Activated T-cell treated with anti-CD3 and anti-CD28 coated beads, Interleukin-2, amount 50 U/mL, for 72 hours (primary cell): ENCODE measurements at regions not wholly inside any gene's neighbourhood (a gene's known extent, or its start where the extent isn't known, plus 50 kb on each side); places are given as distances from the start of the nearest gene placed in this dataset.
"Not testable (repeated sequence)": the region's sequence is repeated elsewhere in the genome, so short reads cannot be mapped to it uniquely, and the experiment has no call there.

ENCODE experiments used
- ATAC-seq, 2 donors: fragments of 150-1000 bp; cut with Tn5 transposase; replicated peaks in 1 of 2; 2 replicates each; pipeline ENCODE4 v1.10.0; 2021; ENCODE audit warnings: moderate library complexity in 2 of 2, mild to moderate bottlenecking in 1 of 2
- DNase-seq, 2 donors: peaks; one replicate each; pipeline ENCODE4 v3.0.0; 2021 to 2022; ENCODE audit warnings: mixed read lengths in 1 of 2
- H3K27ac Mint-ChIP-seq: one replicate; pipeline ENCODE4 v1.8.0; 2022; ENCODE audit warnings: mild to moderate bottlenecking, moderate library complexity, mixed read lengths
- H3K27me3 Mint-ChIP-seq: one replicate; pipeline ENCODE4 v1.8.0; 2022; ENCODE audit warnings: low read depth, mixed read lengths
- H3K36me3 Mint-ChIP-seq, 2 donors: one replicate each; pipeline ENCODE4 v1.8.0; 2022; ENCODE audit warnings: mixed read lengths in 2 of 2, mild to moderate bottlenecking in 1 of 2; ENCODE audit not compliant: insufficient read depth in 2 of 2
- H3K4me1 Mint-ChIP-seq: one replicate; pipeline ENCODE4 v1.8.0; 2022; ENCODE audit warnings: low read depth, mixed read lengths
- H3K4me3 Mint-ChIP-seq, 2 donors: one replicate each; pipeline ENCODE4 v1.8.0; 2022; ENCODE audit warnings: mild to moderate bottlenecking in 2 of 2, mixed read lengths in 2 of 2, moderate library complexity in 2 of 2
- H3K9me3 Mint-ChIP-seq, 2 donors: one replicate each; pipeline ENCODE4 v1.8.0; 2022; ENCODE audit warnings: mixed read lengths in 2 of 2

DNA sequence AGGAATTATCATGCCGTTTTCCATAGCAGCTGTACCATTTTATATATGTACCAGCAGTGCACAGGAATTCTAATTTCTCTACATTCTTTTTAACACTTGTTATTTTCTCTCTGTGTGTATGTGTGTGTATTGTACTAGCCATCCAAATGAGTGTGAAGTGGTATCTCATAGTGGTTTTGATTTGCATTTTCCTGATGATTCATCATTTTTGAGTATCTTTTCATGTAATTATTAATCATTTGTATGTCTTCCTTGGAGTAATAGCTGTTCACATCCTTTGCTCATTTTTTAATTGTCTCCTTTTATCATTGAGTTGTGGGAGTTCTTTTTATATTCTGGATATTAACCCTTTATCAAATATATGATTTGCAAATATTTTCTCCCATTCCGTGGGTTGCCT is 95.6 kb upstream of the MANSC4 start:
- Mint-ChIP-seq H3K36me3 (peaks cover 0 to 3% of the 10 kb centered on the region in 2 donors), H3K4me3 (no peak overlapping the region), H3K9me3 (peaks cover 3% of the 10 kb centered on the region in 2 donors), H3K27ac (no peak overlapping the region), H3K4me1 (peaks cover 10% of the 10 kb centered on the region), H3K27me3 (peaks cover 5% of the 10 kb centered on the region)
- no peak for DNase-seq
- no peak for ATAC-seq

DNA sequence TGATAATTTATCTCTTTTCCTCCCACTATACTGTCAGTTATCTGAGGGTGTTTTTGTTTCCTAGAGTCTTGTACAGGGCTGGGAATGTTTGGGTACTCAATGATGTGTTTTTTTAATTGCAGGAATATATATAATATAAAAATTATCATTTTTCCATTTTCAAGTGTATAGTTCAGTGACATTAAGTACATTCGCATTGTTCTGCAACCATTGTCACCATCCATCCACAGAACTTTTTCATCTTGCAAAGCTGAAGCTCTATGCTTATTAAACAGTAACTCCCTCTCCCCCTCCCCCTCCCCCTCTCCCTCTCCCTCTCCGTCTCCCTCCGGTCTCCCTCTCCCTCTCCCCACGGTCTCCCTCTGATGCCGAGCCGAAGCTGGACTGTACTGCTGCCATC is 93.0 kb upstream of the MANSC4 start:
- Mint-ChIP-seq H3K27me3 (peaks cover 5% of the 10 kb centered on the region), H3K27ac (no peak overlapping the region)
- no peak for DNase-seq

DNA sequence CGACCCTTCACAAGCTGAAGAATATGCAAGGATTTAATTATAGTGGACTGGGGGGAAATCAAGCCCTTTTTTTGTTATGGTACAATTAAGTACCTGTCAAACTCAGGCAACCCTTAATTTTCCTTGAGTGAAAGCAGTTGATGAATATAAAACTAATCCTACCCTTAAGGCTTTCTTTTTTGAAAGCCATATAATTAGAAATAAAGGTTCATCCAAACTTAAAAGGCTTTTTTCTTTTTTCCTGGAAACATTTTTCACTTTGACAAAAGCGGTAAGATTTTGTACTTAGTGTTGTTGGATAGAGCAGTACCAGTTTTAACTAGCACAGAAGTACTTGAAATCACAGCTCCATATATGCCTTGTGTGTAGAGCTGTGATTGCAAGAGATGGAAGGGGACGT is 91.9 kb upstream of the MANSC4 start:
- H3K4me3 Mint-ChIP-seq: no peak overlapping the region
- no peak overlapping the region for H3K27ac Mint-ChIP-seq
- H3K9me3 Mint-ChIP-seq: peaks cover 3% of the 10 kb centered on the region in 2 donors
- no peak for DNase-seq
- peaks cover 5% of the 10 kb centered on the region for H3K27me3 Mint-ChIP-seq
- peaks cover 12% of the 10 kb centered on the region for H3K4me1 Mint-ChIP-seq
- peaks cover 0 to 3% of the 10 kb centered on the region in 2 donors for H3K36me3 Mint-ChIP-seq
- no peak for ATAC-seq

More for the DNA sequence above, 93.0 kb upstream of the MANSC4 start:
- peaks cover 3% of the 10 kb centered on the region in 2 donors for H3K9me3 Mint-ChIP-seq
- no peak overlapping the region for H3K4me3 Mint-ChIP-seq
- H3K36me3 Mint-ChIP-seq: peaks cover 0 to 3% of the 10 kb centered on the region in 2 donors
- no peak for ATAC-seq
- H3K4me1 Mint-ChIP-seq: peaks cover 12% of the 10 kb centered on the region

DNA sequence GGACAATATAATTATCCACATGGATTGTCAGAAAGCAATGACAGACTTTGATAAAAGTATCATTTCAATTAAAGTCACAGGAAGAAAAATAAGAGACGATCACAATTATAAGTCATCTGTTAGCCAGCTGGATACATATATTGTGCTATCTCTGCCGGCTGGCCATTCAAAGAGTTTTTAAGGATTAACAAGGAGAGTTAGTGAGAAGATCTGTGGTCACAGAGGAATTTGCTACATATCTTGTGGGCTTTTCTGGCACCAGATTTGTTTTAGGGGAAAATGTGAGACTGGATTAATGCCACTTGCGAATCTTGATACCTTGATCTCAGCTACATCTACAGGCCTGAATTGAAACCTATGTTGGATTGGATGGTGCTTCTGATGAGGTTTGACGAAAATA is 90.9 kb upstream of the MANSC4 start:
- Mint-ChIP-seq H3K9me3 (peaks cover 3% of the 10 kb centered on the region in 2 donors), H3K27me3 (peaks cover 5% of the 10 kb centered on the region), H3K36me3 (peaks cover 0 to 3% of the 10 kb centered on the region in 2 donors), H3K4me1 (peaks cover 12% of the 10 kb centered on the region), H3K4me3 (no peak overlapping the region), H3K27ac (no peak overlapping the region)
- DNase-seq (no peak), ATAC-seq (no peak)

GRCh38 chr12:27869567-27869966 is 89.5 kb upstream of the MANSC4 start:
- H3K27ac Mint-ChIP-seq: no peak overlapping the region
- ATAC-seq (no peak), DNase-seq (no peak)
- H3K9me3 Mint-ChIP-seq: peaks cover 0 to 2% of the 10 kb centered on the region in 2 donors
- peaks cover 5% of the 10 kb centered on the region for H3K27me3 Mint-ChIP-seq
- no peaks in the 10 kb centered on the region for H3K36me3 Mint-ChIP-seq
- H3K4me3 Mint-ChIP-seq: no peak overlapping the region
- H3K4me1 Mint-ChIP-seq: peaks cover 15% of the 10 kb centered on the region

- Mint-ChIP-seq H3K36me3 (no peaks in the 10 kb centered on the region), H3K27me3 (peaks cover 14% of the 10 kb centered on the region), H3K4me3 (no peak overlapping the region), H3K9me3 (peaks cover 0 to 2% of the 10 kb centered on the region in 2 donors), H3K27ac (no peak overlapping the region), H3K4me1 (peaks cover 27% of the 10 kb centered on the region)
- ATAC-seq (no peak), DNase-seq (no peak)
These were observed 88.1 kb upstream of the MANSC4 start for GRCh38 chr12:27868139-27868538.

GRCh38 chr12:27866373-27867101 is 86.5 kb upstream of the MANSC4 start:
- no peak for ATAC-seq
- H3K4me3 Mint-ChIP-seq: no peak overlapping the region
- no peaks in the 10 kb centered on the region for H3K36me3 Mint-ChIP-seq
- peaks cover 13% of the 10 kb centered on the region for H3K27me3 Mint-ChIP-seq
- no peaks in the 10 kb centered on the region for H3K9me3 Mint-ChIP-seq
- no peak overlapping the region for H3K27ac Mint-ChIP-seq
- no peak for DNase-seq
- peaks cover 30% of the 10 kb centered on the region for H3K4me1 Mint-ChIP-seq

- H3K27me3 Mint-ChIP-seq: peaks cover 8% of the 10 kb centered on the region
- H3K9me3 Mint-ChIP-seq: no peaks in the 10 kb centered on the region
- DNase-seq: no peak
- no peaks in the 10 kb centered on the region for H3K36me3 Mint-ChIP-seq
- peaks cover 21% of the 10 kb centered on the region for H3K4me1 Mint-ChIP-seq
- ATAC-seq: no peak
- H3K27ac Mint-ChIP-seq: no peak overlapping the region
- no peak overlapping the region for H3K4me3 Mint-ChIP-seq
These were observed 85.4 kb upstream of the MANSC4 start for GRCh38 chr12:27865421-27865820.

DNA sequence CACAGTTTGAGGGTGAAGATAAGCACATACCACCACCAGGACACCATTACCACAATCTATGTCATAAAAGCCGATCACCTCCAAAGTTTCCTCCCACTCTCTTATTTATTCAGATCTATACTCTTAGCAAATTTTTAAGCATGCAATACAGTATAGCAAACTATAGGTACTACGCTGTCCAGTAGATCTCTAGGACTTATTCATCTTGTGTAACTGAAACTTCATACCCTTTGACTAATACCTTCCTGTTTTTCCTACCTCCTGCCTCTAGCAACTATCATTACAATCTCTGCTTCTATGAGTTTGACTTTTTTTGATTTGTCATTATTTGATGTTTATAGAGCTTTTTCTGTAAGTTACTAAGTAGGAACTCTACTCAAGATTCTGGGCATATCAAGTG is 84.5 kb upstream of the MANSC4 start:
- no peaks in the 10 kb centered on the region for H3K36me3 Mint-ChIP-seq
- peak overlapping the region; percentile 82 for H3K27ac Mint-ChIP-seq
- peaks cover 8% of the 10 kb centered on the region for H3K27me3 Mint-ChIP-seq
- no peak for DNase-seq
- ATAC-seq: peak; percentile 94 to 95
- peaks cover 21% of the 10 kb centered on the region for H3K4me1 Mint-ChIP-seq
- H3K9me3 Mint-ChIP-seq: no peaks in the 10 kb centered on the region
- H3K4me3 Mint-ChIP-seq: peak overlapping the region in 1 of 2 donors; percentile 53

- H3K4me1 Mint-ChIP-seq: peaks cover 21% of the 10 kb centered on the region
- peaks cover 14% of the 10 kb centered on the region for H3K27me3 Mint-ChIP-seq
- peaks cover 0 to 2% of the 10 kb centered on the region in 2 donors for H3K9me3 Mint-ChIP-seq
- H3K27ac Mint-ChIP-seq: no peak overlapping the region
- ATAC-seq: no peak
- no peak overlapping the region for H3K4me3 Mint-ChIP-seq
- no peak for DNase-seq
- no peaks in the 10 kb centered on the region for H3K36me3 Mint-ChIP-seq
These were observed 83.8 kb upstream of the MANSC4 start for GRCh38 chr12:27863839-27864238.

- Mint-ChIP-seq H3K36me3 (no peaks in the 10 kb centered on the region), H3K4me3 (no peak overlapping the region), H3K9me3 (peaks cover 0 to 2% of the 10 kb centered on the region in 2 donors), H3K4me1 (peaks cover 21% of the 10 kb centered on the region), H3K27ac (no peak overlapping the region), H3K27me3 (peaks cover 22% of the 10 kb centered on the region)
- no peak for DNase-seq
- ATAC-seq: peak; percentile 33 to 35
These were observed 81.6 kb upstream of the MANSC4 start for GRCh38 chr12:27861428-27862167.

DNA sequence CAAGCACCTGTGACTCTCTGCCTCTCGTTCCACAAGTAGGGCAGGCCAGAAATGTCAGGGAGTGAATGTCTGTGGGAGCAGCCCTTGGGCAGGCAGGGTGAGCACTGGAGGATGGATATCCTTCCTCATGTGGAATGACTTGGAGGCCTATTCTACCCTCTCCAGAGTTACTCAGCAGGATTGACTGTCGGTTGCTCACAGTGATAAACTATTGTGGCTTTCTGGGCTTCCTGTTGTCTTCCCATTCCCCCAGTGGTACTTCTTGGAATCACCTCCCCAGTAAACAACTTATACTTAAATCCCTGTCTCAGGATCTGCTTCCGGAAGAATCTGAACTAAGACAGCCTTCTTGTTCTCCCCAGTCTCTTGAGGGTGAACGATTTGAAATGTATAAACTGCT is 79.6 kb upstream of the MANSC4 start:
- ATAC-seq (no peak), DNase-seq (no peak)
- no peak overlapping the region for H3K4me3 Mint-ChIP-seq
- peaks cover 19% of the 10 kb centered on the region for H3K4me1 Mint-ChIP-seq
- H3K27ac Mint-ChIP-seq: no peak overlapping the region
- H3K36me3 Mint-ChIP-seq: no peaks in the 10 kb centered on the region
- peaks cover 28% of the 10 kb centered on the region for H3K27me3 Mint-ChIP-seq
- H3K9me3 Mint-ChIP-seq: peaks cover 0 to 2% of the 10 kb centered on the region in 2 donors

DNA sequence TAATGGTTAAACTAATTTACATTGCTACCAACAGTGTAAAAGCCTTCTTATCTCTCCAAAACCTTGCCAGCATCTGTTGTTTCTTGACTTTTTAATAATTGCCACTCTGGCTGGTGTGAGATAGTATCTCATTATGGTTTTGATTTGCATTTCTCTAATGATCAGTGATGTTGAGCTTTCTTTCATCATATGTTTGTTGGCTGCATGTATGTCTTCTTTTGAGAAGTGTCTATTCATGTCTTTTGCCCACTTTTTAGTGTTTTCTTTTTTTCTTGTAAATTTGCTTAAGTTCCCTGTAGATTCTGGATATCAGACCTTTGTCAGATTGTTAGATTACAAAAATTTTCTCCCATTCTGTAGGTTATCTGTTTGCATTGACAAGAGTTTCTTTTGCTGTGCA is 77.0 kb upstream of the MANSC4 start:
- DNase-seq, H3K4me3 Mint-ChIP-seq, ATAC-seq: not testable (repeated sequence)

More for the DNA sequence above, 77.0 kb upstream of the MANSC4 start:
- H3K36me3 Mint-ChIP-seq, H3K4me1 Mint-ChIP-seq, H3K9me3 Mint-ChIP-seq, H3K27ac Mint-ChIP-seq: not testable (repeated sequence)
- H3K27me3 Mint-ChIP-seq: peaks cover 20% of the 10 kb centered on the region
